ENCODE measurements at regions not wholly inside any gene's neighbourhood (a gene's known extent, or its start where the extent isn't known, plus 50 kb on each side); places are given as distances from the start of the nearest gene placed in this dataset.
"Not testable (repeated sequence)": the region's sequence is repeated elsewhere in the genome, so short reads cannot be mapped to it uniquely, and the experiment has no call there.

DNA sequence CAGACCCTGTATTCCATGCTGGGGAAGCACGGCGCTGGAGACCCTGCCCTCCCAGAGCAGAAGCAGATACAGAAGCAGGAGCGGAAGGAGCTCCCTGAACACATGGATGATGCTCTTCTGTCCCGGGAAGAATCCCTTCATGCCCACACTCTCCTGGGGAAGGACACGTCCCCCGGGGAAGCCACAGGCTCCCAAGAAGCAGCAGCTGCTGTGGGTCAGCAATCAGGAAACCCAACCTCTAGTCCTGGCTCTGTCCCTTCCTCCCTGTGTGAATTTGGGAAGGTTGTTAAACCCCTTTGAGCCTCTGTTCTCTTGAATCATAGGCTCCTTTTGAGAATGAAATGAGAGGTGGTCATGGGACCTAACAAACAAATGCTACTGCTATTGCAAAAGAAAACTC is 176.2 kb upstream of the TPM1 start:
- H3K4me1 ChIP-seq = no peaks in the 10 kb centered on the region
- no peaks in the 10 kb centered on the region for H3K27me3 ChIP-seq (ENCODE audit: control insufficient read depth, insufficient read depth, low read length)
- no peak overlapping the region for H3K9ac ChIP-seq
- H3K27ac ChIP-seq = no peak overlapping the region
- TF ChIP-seq, protein P1, sequence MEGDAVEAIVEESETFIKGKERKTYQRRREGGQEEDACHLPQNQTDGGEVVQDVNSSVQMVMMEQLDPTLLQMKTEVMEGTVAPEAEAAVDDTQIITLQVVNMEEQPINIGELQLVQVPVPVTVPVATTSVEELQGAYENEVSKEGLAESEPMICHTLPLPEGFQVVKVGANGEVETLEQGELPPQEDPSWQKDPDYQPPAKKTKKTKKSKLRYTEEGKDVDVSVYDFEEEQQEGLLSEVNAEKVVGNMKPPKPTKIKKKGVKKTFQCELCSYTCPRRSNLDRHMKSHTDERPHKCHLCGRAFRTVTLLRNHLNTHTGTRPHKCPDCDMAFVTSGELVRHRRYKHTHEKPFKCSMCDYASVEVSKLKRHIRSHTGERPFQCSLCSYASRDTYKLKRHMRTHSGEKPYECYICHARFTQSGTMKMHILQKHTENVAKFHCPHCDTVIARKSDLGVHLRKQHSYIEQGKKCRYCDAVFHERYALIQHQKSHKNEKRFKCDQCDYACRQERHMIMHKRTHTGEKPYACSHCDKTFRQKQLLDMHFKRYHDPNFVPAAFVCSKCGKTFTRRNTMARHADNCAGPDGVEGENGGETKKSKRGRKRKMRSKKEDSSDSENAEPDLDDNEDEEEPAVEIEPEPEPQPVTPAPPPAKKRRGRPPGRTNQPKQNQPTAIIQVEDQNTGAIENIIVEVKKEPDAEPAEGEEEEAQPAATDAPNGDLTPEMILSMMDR (IDR thresholded peaks at IDR 0.05) = no peak
- no peak overlapping the region for H3K4me2 ChIP-seq (ENCODE audit: low read length)
- no peaks in the 10 kb centered on the region for H3K9me3 ChIP-seq (ENCODE audit: control insufficient read depth, low read length)
- no peak overlapping the region for H3K4me3 ChIP-seq (ENCODE audit: low read depth, low read length)
- no peak overlapping the region for H2AFZ ChIP-seq
- no peaks in the 10 kb centered on the region for H3K36me3 ChIP-seq (ENCODE audit: control insufficient read depth, insufficient read depth, low read length)
- H3K79me2 ChIP-seq = no peaks in the 10 kb centered on the region

DNA sequence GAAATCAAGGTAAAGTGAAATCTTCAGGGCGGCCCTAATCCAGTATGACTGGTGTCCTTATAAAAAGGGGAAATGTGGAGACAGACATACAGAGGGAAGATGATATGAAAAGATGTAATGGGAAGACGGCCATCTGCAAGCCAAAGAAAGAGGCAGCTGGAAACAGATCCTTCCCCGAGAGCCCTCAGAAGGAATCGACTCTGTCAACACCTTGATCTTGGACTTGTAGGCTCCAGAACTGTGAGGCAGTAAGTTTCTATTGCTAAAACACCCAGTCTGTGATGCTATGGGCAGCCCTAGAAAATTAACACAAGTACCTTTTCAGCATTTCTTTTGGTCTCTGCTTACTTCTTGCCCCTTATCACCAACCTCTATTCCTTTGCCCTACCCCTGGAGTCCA is 174.7 kb upstream of the TPM1 start:
- no peaks in the 10 kb centered on the region for H3K4me1 ChIP-seq
- H3K9me3 ChIP-seq (ENCODE audit: control insufficient read depth, low read length) = no peaks in the 10 kb centered on the region
- H3K79me2 ChIP-seq = no peaks in the 10 kb centered on the region
- no peak overlapping the region for H3K4me2 ChIP-seq (ENCODE audit: low read length)
- H3K36me3 ChIP-seq (ENCODE audit: control insufficient read depth, insufficient read depth, low read length) = no peaks in the 10 kb centered on the region
- H3K4me3 ChIP-seq (ENCODE audit: low read depth, low read length) = no peak overlapping the region
- H3K9ac ChIP-seq = no peak overlapping the region
- TF ChIP-seq, protein P1 (IDR thresholded peaks at IDR 0.05) = no peak
- no peak overlapping the region for H3K27ac ChIP-seq
- no peaks in the 10 kb centered on the region for H3K27me3 ChIP-seq (ENCODE audit: control insufficient read depth, insufficient read depth, low read length)
- H2AFZ ChIP-seq = no peak overlapping the region

DNA sequence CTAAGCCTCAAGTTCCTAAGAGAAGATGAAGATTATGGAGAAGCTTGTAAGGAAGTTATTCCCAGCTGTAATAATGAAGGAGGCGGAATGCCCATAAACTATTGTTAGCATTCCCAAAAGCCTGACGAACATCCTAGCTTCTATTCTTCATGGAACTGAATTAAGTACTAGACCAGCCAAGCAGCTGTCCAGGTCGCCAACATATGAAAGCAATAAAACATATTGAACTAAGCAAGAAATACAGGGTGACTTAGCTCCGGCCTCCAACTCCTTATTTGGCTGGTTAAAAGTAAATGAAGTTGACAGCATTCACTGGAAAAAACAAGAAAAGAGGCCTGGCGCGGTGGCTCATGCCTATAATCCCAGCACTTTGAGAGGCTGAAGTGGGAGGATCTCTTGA is 174.0 kb upstream of the TPM1 start:
- Histone ChIP-seq H3K27me3 (ENCODE audit: control insufficient read depth, insufficient read depth, low read length) (no peaks in the 10 kb centered on the region), H3K9ac (no peak overlapping the region), H3K4me3 (ENCODE audit: low read depth, low read length) (no peak overlapping the region), H3K4me2 (ENCODE audit: low read length) (no peak overlapping the region), H3K36me3 (ENCODE audit: control insufficient read depth, insufficient read depth, low read length) (no peaks in the 10 kb centered on the region), H3K9me3 (ENCODE audit: control insufficient read depth, low read length) (no peaks in the 10 kb centered on the region), H3K27ac (no peak overlapping the region), H2AFZ (no peak overlapping the region), H3K79me2 (no peaks in the 10 kb centered on the region), H3K4me1 (no peaks in the 10 kb centered on the region)
- TF ChIP-seq, protein P1 (IDR thresholded peaks at IDR 0.05) = no peak

DNA sequence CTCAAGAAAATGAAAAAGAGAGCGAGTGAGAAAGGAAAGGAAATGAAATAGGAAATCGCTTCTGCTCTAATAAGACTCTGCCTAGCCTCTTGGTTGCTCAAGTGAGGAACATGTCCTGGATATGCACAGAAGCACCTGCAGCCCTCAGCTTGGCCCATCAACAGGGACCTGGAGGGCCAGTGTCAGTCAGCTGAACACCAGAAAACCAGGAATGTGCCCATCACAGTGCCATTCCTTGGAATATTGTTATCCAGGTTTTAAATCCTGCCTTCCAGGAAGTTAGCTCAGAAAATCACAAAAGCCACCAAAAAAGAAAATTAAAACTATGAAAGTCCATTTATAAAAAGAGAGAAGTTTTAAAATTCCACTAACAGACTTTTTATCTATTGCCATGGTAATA is 173.4 kb upstream of the TPM1 start:
- TF ChIP-seq, protein P1 (IDR thresholded peaks at IDR 0.05) = no peak

DNA sequence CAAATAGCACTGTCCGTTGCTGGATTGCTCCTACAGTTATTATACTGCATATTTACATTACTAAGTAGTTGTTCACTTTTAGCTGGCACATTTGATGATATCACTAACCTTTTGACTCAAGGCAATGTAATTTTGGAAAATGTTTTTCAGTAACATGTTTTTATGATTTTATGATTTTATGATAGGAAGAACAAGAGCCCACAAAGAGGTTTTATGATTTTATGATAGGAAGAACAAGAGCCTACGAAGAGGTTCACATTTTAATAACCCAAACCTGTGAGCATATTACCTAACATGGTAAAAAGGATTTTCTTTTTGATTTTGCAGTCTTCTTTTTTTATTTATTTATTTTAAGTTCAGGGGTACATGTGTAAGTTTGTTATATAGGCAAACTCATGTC is 172.3 kb upstream of the TPM1 start:
- H3K4me1 ChIP-seq = no peaks in the 10 kb centered on the region
- TF ChIP-seq, protein P1 (IDR thresholded peaks at IDR 0.05) = no peak
- no peak overlapping the region for H3K27ac ChIP-seq
- H3K27me3 ChIP-seq (ENCODE audit: control insufficient read depth, insufficient read depth, low read length) = no peaks in the 10 kb centered on the region
- H3K36me3 ChIP-seq (ENCODE audit: control insufficient read depth, insufficient read depth, low read length) = no peaks in the 10 kb centered on the region
- H3K79me2 ChIP-seq = no peaks in the 10 kb centered on the region
- H3K4me2 ChIP-seq (ENCODE audit: low read length) = no peak overlapping the region
- H3K9ac ChIP-seq = no peak overlapping the region
- no peak overlapping the region for H2AFZ ChIP-seq
- H3K4me3 ChIP-seq (ENCODE audit: low read depth, low read length) = no peak overlapping the region
- no peaks in the 10 kb centered on the region for H3K9me3 ChIP-seq (ENCODE audit: control insufficient read depth, low read length)

More for the DNA sequence above, 173.4 kb upstream of the TPM1 start:
- Histone ChIP-seq H3K36me3 (ENCODE audit: control insufficient read depth, insufficient read depth, low read length) (no peaks in the 10 kb centered on the region), H3K4me2 (ENCODE audit: low read length) (no peak overlapping the region), H3K9me3 (ENCODE audit: control insufficient read depth, low read length) (no peaks in the 10 kb centered on the region), H3K27ac (no peak overlapping the region), H3K9ac (no peak overlapping the region), H2AFZ (no peak overlapping the region), H3K79me2 (no peaks in the 10 kb centered on the region), H3K27me3 (ENCODE audit: control insufficient read depth, insufficient read depth, low read length) (no peaks in the 10 kb centered on the region), H3K4me3 (ENCODE audit: low read depth, low read length) (no peak overlapping the region), H3K4me1 (no peaks in the 10 kb centered on the region)

DNA sequence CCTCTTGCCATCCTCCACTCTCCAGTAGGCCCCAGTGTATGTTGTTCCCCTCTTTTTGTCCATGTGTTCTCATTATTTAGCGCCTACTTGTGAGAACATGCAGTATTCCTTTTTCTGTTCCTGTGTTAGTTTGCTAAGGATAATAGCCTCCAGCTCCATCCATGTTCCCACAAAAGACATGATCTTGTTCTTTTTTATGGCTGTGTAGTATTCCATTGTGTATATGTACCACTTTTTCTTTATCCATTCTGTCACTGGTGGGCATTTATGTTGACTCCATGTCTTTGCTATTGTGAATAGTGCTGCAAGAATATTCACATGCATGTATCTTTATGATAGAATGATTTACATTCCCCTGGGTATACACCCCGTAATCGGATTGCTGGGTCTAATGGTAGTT is 171.8 kb upstream of the TPM1 start:
- H3K9ac ChIP-seq; H3K4me3 ChIP-seq (ENCODE audit: low read depth, low read length); H3K36me3 ChIP-seq (ENCODE audit: control insufficient read depth, insufficient read depth, low read length); H2AFZ ChIP-seq; H3K27me3 ChIP-seq (ENCODE audit: control insufficient read depth, insufficient read depth, low read length); H3K4me1 ChIP-seq; H3K27ac ChIP-seq; H3K9me3 ChIP-seq (ENCODE audit: control insufficient read depth, low read length); H3K4me2 ChIP-seq (ENCODE audit: low read length); H3K79me2 ChIP-seq: not testable (repeated sequence)
